ENCODE measurements at regions not wholly inside any gene's neighbourhood (a gene's known extent, or its start where the extent isn't known, plus 50 kb on each side); places are given as distances from the start of the nearest gene placed in this dataset.
"Not testable (repeated sequence)": the region's sequence is repeated elsewhere in the genome, so short reads cannot be mapped to it uniquely, and the experiment has no call there.

- not testable (repeated sequence) for DNase-seq (ENCODE audit: low read depth, low spot score)
Observed at GRCh38 chr4:27075603-27076002, 215.0 kb downstream of the STIM2 start.

- DNase-seq (ENCODE audit: low read depth, low spot score), result no peak
Observed at GRCh38 chr4:27078934-27079455, 218.4 kb downstream of the STIM2 start.

- DNase-seq (ENCODE audit: low read depth, low spot score), result no peak
Observed at GRCh38 chr4:27081675-27082586, 221.3 kb downstream of the STIM2 start.

DNA sequence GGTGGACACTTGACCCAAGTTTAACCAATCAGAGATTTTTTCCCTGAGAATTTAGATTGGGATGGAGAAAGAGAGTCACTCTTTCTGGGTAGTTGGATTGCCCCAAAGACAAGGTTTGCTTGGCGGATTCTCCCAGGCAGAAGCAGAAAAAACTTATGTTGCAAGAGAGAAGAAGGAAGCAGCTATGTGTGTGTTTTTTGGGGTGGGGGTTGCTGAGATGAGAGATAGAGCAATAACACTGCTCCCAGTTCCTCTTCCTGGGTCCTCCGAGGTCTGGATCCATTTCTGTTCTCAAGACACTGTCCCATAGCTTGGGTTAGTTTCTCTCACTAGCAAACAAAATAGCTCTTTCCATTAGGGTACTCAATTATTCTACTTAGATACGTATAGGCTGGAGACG lies 222.1 kb downstream of the STIM2 start:
- DNase-seq (ENCODE audit: low read depth, low spot score), result no peak

GRCh38 chr4:27084685-27085361 lies 224.2 kb downstream of the STIM2 start:
- no peak for DNase-seq (ENCODE audit: low read depth, low spot score)

DNA sequence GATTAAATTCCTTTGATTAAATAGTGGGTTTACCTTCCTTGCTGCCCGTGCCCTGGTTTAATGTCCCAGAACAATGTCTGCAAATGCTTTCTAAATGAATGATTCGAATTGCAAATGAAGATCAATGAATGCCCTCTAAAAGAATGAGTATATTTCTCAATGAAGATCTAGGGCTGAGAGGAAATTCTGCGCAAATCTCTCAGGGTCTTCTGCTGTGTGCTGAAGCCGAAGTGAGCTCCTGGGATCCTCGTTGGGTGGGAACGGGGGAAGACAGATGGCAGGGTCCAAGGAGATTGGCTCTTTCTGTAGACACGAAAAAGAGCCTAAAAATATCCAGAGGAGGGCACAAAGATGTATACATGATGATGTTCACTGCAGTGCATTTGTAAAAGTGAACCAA lies 224.8 kb downstream of the STIM2 start:
- no peak for DNase-seq (ENCODE audit: low read depth, low spot score)

- DNase-seq (ENCODE audit: low read depth, low spot score), result no peak
Observed at GRCh38 chr4:27087306-27088045, 226.8 kb downstream of the STIM2 start.

DNA sequence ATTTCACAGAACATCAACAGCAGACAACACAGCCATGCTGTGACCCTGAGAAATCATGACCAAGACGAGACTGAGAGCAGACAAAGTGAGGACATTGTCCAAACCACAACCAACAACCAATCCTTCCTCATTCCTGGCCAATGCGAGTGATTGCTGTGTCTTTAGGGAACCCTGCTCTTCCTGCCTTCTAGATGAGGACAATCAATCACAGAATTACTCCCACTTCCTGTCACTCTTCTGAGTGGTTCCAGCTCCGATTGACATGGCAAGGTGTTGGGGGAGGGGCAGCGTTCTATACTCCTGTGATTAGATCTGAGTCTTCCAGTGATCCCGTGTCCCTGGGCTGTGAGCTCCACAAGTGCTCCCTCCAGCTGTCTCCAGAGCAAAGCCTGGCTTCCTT lies 227.8 kb downstream of the STIM2 start:
- DNase-seq (ENCODE audit: low read depth, low spot score), result no peak

DNA sequence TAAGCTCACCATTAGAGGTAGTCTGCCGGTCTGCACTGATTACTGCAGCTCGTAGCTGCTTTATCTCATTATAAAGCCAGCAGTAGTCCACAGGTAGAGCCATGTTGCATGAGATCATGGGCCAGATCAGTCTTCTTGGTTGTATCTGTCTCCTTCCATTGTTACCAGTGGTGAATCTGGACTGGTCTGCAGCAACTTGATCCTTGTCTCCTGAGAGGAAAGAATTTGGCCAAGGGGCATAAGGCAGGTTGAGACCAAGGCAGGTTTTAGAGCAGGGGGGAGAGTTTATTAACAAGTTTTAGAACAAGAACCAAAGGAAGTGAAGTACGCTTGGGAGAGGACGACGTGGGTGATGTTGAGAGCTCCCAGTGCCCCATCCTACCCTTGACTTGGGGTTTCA lies 228.5 kb downstream of the STIM2 start:
- DNase-seq (ENCODE audit: low read depth, low spot score), result no peak

DNA sequence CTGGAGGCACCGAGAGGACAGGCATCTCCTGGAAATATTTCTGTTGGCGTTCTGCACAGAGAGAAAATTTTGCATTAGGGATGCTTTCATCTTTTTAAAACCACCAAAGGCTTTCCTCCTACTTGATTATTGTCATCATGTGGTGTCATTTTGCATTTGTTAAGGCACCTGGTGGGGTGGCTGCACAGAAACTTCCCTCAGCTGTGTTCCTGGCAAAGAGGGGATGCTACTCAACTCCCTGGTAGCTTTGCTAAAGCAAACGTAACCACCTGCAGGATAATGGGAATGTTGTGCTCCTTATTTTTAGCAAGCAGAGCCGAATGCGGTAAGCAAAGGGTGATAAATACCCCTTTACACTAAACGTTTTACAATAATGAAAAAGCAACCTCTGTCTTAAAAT lies 229.8 kb downstream of the STIM2 start:
- no peak for DNase-seq (ENCODE audit: low read depth, low spot score)

- no peak for DNase-seq (ENCODE audit: low read depth, low spot score)
Observed at GRCh38 chr4:27094224-27094623, 233.6 kb downstream of the STIM2 start.

- no peak for DNase-seq (ENCODE audit: low read depth, low spot score)
Observed at GRCh38 chr4:27094783-27095182, 234.1 kb downstream of the STIM2 start.

DNA sequence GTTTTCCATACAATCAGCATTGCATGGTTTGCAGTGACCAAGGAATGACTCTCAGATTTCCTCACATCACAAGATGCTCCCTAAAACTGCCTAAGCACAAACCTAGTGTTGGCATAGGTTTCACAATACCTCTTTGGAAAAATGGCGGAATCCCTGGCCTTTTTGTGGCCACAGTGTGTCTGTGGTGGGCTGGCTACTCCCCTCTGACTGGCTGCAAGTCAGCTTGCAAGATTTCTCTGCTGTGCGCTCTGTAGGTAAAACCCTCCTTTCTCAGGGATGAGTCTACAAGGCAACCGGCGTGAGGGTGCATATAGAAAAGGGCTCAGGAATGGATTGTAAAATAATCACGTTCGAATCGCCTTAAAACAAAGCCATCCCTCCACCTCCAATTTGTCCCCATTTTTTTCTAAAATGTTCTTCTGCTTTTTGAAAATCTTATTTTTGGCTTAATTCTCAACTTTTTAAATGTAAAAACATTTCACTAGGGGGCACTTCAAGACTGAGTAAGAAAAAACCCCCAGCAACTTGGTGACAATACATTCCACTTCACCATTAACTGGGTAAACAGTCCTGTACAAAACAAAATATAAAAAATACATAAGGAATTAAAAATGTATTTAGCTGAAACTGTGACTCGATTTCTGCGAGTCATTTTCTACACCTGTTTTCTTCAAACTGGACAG lies 235.6 kb downstream of the STIM2 start:
- no peak for DNase-seq (ENCODE audit: low read depth, low spot score)

- DNase-seq (ENCODE audit: low read depth, low spot score), result no peak
Observed at GRCh38 chr4:27098034-27098433, 237.4 kb downstream of the STIM2 start.

- DNase-seq (ENCODE audit: low read depth, low spot score), result no peak
Observed at GRCh38 chr4:27100713-27101112, 240.1 kb downstream of the STIM2 start.

DNA sequence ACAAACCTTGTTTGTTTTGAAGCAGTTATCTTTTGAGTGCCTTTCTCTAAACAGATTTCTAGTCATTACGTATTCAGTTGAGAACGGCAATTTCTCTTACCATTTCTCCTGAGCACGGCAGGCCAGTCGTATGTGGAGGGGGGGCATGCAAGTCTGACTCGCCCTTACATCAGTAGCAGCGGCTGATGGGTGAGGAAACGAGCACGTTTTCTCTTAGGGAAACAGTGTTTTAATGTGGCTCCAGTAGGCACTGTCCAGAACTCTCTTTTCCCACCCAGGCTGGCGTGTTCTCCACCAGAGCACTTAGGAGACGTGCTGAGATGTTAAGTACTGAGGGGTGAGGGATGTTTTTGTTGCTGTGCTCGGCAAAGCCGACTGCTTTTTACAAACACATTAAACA lies 240.5 kb downstream of the STIM2 start:
- DNase-seq (ENCODE audit: low read depth, low spot score), result no peak

DNA sequence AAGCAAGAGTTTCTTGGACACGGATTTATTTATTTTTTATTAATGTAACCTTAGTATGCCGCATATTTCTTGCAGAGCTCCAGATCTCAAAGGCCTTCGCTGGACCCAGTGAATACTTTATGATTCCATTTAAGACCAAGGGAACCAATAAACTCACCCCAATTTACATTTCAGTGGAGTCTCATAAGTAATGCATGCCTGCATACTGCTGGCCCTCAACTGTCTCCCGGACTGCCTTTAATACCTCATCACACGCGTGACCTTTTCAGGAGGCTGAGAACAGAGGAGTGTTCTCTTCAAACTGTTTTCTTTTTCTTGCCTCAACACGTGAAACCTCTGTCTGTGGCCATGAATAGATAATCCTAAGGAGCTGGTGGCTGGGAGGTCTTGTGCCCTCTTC lies 240.9 kb downstream of the STIM2 start:
- DNase-seq (ENCODE audit: low read depth, low spot score), result no peak

DNA sequence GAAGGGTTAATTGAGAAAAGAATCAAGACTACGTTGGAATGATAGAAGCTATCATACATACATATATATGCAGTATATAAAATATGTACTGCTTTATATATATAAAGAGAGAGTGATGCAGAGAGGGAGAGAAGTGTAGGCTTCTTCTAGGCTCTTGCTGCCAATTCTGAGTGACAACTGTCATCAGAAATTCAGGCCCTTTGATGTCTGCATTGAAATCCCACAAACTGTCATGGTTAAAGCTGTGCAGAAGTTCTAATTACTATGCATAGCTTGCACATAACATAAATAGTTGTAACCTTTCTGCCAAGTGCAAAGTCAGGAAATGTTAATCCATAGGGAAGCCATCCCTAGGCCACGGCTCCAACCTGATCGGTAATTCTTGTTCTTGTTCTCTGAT lies 251.0 kb downstream of the STIM2 start:
- DNase-seq (ENCODE audit: low read depth, low spot score), result no peak

DNA sequence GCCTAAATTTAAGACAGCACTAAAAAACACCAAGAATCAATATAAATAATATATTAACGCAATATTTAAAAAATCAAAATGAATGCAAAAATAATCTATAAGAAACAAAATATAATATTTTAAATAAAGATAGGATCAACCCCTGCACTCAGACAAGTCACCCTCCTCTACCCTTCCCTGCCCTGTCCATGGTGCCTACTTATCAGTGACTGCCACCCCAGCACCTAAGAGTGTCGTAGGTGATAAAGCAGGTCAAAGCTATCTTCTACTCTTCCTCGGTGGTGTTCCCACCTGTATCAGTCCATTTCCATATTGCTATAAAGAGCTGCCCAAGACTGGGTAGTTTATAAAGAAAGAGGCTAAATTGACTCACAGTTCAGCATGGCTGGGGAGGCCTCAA lies 251.9 kb downstream of the STIM2 start:
- DNase-seq (ENCODE audit: low read depth, low spot score), result no peak

DNA sequence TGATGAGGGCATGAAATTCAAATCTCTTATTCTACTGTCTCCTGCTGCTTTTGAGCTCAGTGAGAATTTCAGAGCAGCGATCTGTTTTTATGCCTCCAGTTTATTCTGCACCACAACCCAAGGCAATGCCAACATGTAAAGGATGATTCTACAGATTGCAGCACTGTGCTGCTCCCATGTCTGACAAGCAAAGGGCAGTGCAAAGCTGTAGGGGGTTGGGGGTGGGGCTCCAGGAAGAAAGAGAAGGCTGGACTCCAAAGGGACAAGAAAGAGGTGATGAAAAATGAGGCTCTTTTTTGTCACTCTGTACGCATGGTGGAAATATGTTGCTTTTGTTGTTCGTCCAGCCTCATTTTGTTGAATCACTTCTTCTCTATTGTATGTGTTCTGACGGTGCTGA lies 254.6 kb downstream of the STIM2 start:
- DNase-seq (ENCODE audit: low read depth, low spot score), result no peak

DNA sequence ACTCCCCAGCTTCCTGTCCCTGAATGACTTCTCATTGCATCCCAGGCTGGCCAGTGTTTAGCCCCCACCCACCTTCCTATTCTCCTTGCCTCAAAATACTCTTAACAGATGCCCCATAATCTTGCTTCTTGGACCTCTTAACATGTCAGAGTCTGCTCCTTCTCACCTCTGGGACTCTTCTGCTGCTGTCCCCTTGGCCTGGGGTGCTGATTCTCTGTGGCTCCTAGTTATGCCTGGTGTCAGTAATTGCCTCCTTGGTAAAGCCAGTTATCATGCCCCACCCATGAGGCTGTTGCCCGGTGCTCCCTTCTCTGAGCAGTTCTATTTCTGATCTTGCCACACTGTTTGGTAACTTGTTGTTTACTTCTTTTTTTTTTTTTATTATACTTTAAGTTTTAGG lies 256.8 kb downstream of the STIM2 start:
- DNase-seq (ENCODE audit: low read depth, low spot score), result no peak

Data from pulmonary artery endothelial cell (primary cell).